ENCODE measurements at regions not wholly inside any gene's neighbourhood (a gene's known extent, or its start where the extent isn't known, plus 50 kb on each side); places are given as distances from the start of the nearest gene placed in this dataset.

DNA sequence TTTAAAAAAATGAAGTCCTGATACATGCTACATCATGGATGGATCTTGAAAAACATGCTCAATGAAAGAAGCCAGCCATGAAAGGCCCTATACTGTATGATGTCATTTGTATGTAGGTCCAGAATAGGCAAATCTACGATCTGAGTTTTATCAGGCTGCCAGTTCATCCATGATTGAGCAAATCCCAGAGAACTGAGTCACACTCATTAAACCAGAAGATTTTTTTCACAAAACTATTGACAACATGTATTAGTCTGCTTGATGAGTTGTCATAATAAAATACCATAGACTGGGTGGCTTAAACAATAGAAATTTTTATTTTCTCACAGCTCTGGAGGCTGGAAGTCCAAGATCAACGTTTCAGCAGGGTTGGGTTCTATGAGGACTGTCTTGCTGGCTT, 130.7 kb downstream of the MREG start:
- no peak overlapping the region for H3K4me3 ChIP-seq (ENCODE audit: extremely low read depth in 1 of 4, insufficient read depth in 2 of 4, low read depth in 3 of 4, low read length in 4 of 4)
- H3K18ac ChIP-seq (ENCODE audit: extremely low read depth, low read length), result no peak overlapping the region
- ChIA-PET CTCF (ENCODE audit: partially characterized antibody) (interaction anchor here (1.5 kb wide), 1 partner anchor 15 kb away, joined by 3 read pairs; no protein-coding TSS in a partner anchor), POLR2A (ENCODE audit: partially characterized antibody) (no interaction called here)
- no peak overlapping the region for H4K8ac ChIP-seq (ENCODE audit: extremely low read depth, insufficient read depth, low read length)
- H4K5ac ChIP-seq (ENCODE audit: insufficient read length, low read depth, low read length), result no peak overlapping the region
- H2BK20ac ChIP-seq (ENCODE audit: low read length), result no peak overlapping the region
- H2BK12ac ChIP-seq (ENCODE audit: low read depth, low read length), result no peak overlapping the region
- no peak overlapping the region for H2BK5ac ChIP-seq (ENCODE audit: low read depth, low read length)
- DNase-seq (ENCODE audit: low read depth in 1 of 2, low spot score in 2 of 2), result no peak
- H2AK5ac ChIP-seq (ENCODE audit: low read depth, low read length), result no peak overlapping the region
- H3K9ac ChIP-seq (replicated peaks in 1 of 4; ENCODE audit: extremely low read depth in 1 of 4, low read depth in 3 of 4, low read length in 3 of 4), result no peak overlapping the region
- H3K27ac ChIP-seq (ENCODE audit: low read depth, low read length), result no peak overlapping the region
- H3K4me1 ChIP-seq (replicated peaks in 1 of 4; ENCODE audit: control insufficient read depth in 3 of 4, insufficient read depth in 4 of 4, low read length in 3 of 4), result no peaks in the 10 kb centered on the region
- H3K79me1 ChIP-seq (ENCODE audit: low read depth, low read length), result no peaks in the 10 kb centered on the region
- no peak for FAIRE-seq
- H3K56ac ChIP-seq (replicated peaks; ENCODE audit: insufficient read length, low read depth, low read length), result no peak overlapping the region
- H3K4me2 ChIP-seq (ENCODE audit: insufficient read depth in 1 of 2, low read depth in 2 of 2, low read length in 2 of 2), result no peak overlapping the region
- no peak overlapping the region for H4K91ac ChIP-seq (replicated peaks; ENCODE audit: insufficient read length, low read length)
- no peaks in the 10 kb centered on the region for H3K36me3 ChIP-seq (ENCODE audit: control insufficient read depth in 2 of 4, insufficient read depth in 4 of 4, low read length in 3 of 4)
- H3K79me2 ChIP-seq (ENCODE audit: control insufficient read depth in 1 of 2, insufficient read depth in 2 of 2, low read length in 2 of 2), result no peaks in the 10 kb centered on the region
- H3K9me3 ChIP-seq (ENCODE audit: insufficient read depth in 2 of 2, low read depth in 1 of 2, low read length in 1 of 2), result no peaks in the 10 kb centered on the region
- H4K20me1 ChIP-seq (replicated peaks in 1 of 2; ENCODE audit: control insufficient read depth in 1 of 2, insufficient read depth in 2 of 2, low read length in 2 of 2), result no peaks in the 10 kb centered on the region
- no peak overlapping the region for H2BK120ac ChIP-seq (replicated peaks; ENCODE audit: low read depth, low read length)
- H3K27me3 ChIP-seq (replicated peaks in 1 of 4; ENCODE audit: control insufficient read depth in 3 of 4, extremely low read depth in 1 of 4, insufficient read depth in 3 of 4, low read length in 3 of 4), result no peaks in the 10 kb centered on the region
- no peak overlapping the region for H3K23ac ChIP-seq (ENCODE audit: insufficient read length)
- H2BK15ac ChIP-seq (ENCODE audit: low read length), result no peak overlapping the region
- no peak overlapping the region for H3K14ac ChIP-seq (ENCODE audit: insufficient read length)
- H3K4ac ChIP-seq (replicated peaks; ENCODE audit: insufficient read length, low read depth, low read length), result no peak overlapping the region
- H2AFZ ChIP-seq (ENCODE audit: low read length), result no peak overlapping the region
- WGBS, 2 experiments (ENCODE audit: extremely low coverage in 1 of 2, insufficient coverage in 1 of 2, insufficient read length in 1 of 2, insufficient replicate concordance in 2 of 2, low coverage in 1 of 2, low lambda C conversion rate in 2 of 2, missing lambda C conversion rate in 1 of 2), result 87% methylated on average over 2 of the region's 2 CpGs; no CpG with 5 or more reads in 1 of the 2 experiments
- no peaks in the 10 kb centered on the region for H3K23me2 ChIP-seq (ENCODE audit: low read depth, low read length)
- TF ChIP-seq JUND (IDR thresholded peaks at IDR 0.05; ENCODE audit: low read length), result no peak
- TF ChIP-seq RXRA (IDR thresholded peaks at IDR 0.05; ENCODE audit: insufficient read depth, low read depth, low read length), result no peak
- no peak for TF ChIP-seq CTBP2 (IDR thresholded peaks at IDR 0.05; ENCODE audit: borderline replicate concordance, insufficient read depth, insufficient read length, low read length)
- no peak for TF ChIP-seq TBP (IDR thresholded peaks at IDR 0.05; ENCODE audit: low read depth, low read length)
- TF ChIP-seq SP2 (IDR thresholded peaks at IDR 0.05; ENCODE audit: low read length), result no peak
- TF ChIP-seq HDAC6 (IDR thresholded peaks at IDR 0.05; ENCODE audit: low read depth, low read length), result no peak
- TF ChIP-seq RAD21 (IDR thresholded peaks at IDR 0.05 in 1 of 2, conservative IDR thresholded peaks at IDR 0.05 in 1 of 2; ENCODE audit: low read depth in 2 of 2, low read length in 2 of 2), result no peak
- no peak for TF ChIP-seq HDAC2 (IDR thresholded peaks at IDR 0.05; ENCODE audit: borderline replicate concordance in 1 of 2, low read depth in 2 of 2, low read length in 2 of 2)
- TF ChIP-seq RNF2 (IDR thresholded peaks at IDR 0.05; ENCODE audit: borderline replicate concordance, low read depth, low read length, missing control alignments, poor library complexity, severe bottlenecking), result no peak
- no peak for TF ChIP-seq SAP30 (IDR thresholded peaks at IDR 0.05; ENCODE audit: insufficient read depth, insufficient replicate concordance, low read length)
- TF ChIP-seq EP300 (IDR thresholded peaks at IDR 0.05; ENCODE audit: borderline replicate concordance in 1 of 2, low read depth in 2 of 2, low read length in 2 of 2), result no peak
- TF ChIP-seq KDM1A (IDR thresholded peaks at IDR 0.05; ENCODE audit: borderline replicate concordance, low read length), result no peak
- TF ChIP-seq POLR2A (IDR thresholded peaks at IDR 0.05; ENCODE audit: control extremely low read depth in 1 of 2, low read depth in 2 of 2, low read length in 2 of 2), result no peak

All from H1 (cell line).